Peyer's patch (tissue), 4 donors: ENCODE measurements at regions not wholly inside any gene's neighbourhood (a gene's known extent, or its start where the extent isn't known, plus 50 kb on each side); places are given as distances from the start of the nearest gene placed in this dataset.

Experiments used
- CTCF ChIP-seq, 6 experiments: fragments of 450-650 bp in 4 of 6; fragments of 200-600 bp in 2 of 6; sonication (generic) in 1 of 6; IDR thresholded peaks; one replicate each; pipeline ENCODE4 v1.5.1; 2017 to 2019; ENCODE audit warnings: antibody characterized with exemption in 6 of 6, mild to moderate bottlenecking in 3 of 6, moderate library complexity in 1 of 6
- POLR2A ChIP-seq, 2 donors: fragments of 450-650 bp; IDR thresholded peaks; one replicate each; pipeline ENCODE4 v1.5.1; 2017; ENCODE audit warnings: antibody characterized with exemption in 2 of 2, mild to moderate bottlenecking in 2 of 2, moderate library complexity in 2 of 2

- no peak for TF ChIP-seq CTCF (IDR thresholded peaks at IDR 0.05)
- TF ChIP-seq POLR2A (IDR thresholded peaks at IDR 0.05): no peak
Measured at GRCh38 chr5:125713109-125713805, 710.0 kb upstream of the GRAMD2B start.
